ENCODE measurements at regions not wholly inside any gene's neighbourhood (a gene's known extent, or its start where the extent isn't known, plus 50 kb on each side); places are given as distances from the start of the nearest gene placed in this dataset.

GRCh38 chr3:13133471-13133981, 60.3 kb upstream of the IQSEC1 start:
- Histone ChIP-seq H3K27me3 (ENCODE audit: control insufficient read depth, insufficient read depth, low read length) (no peaks in the 10 kb centered on the region), H3K36me3 (ENCODE audit: control insufficient read depth in 2 of 3, insufficient read depth in 3 of 3, low read length in 3 of 3) (no peaks in the 10 kb centered on the region), H3K27ac (ENCODE audit: low read depth in 2 of 2, low read length in 2 of 2) (no peak overlapping the region), H3K9me3 (ENCODE audit: control insufficient read depth in 2 of 3, insufficient read depth in 1 of 3, low read length in 3 of 3) (no peaks in the 10 kb centered on the region), H3K9ac (ENCODE audit: low read length in 3 of 3) (no peak overlapping the region), H3K4me1 (ENCODE audit: control insufficient read depth in 2 of 3, insufficient read depth in 2 of 3, low read depth in 1 of 3, low read length in 3 of 3) (no peaks in the 10 kb centered on the region), H3K4me3 (ENCODE audit: low read length in 3 of 3) (no peak overlapping the region)
- FAIRE-seq (no peak), DNase-seq (peak in 4 of 5 donors; percentile 33 to 83 (median 72))
- TF ChIP-seq CTCF (IDR thresholded peaks at IDR 0.05; ENCODE audit: borderline replicate concordance, extremely low read depth, insufficient read depth), result no peak
- intact Hi-C loops (cut with DNase I), result no loop called here

- Histone ChIP-seq H3K9me3 (ENCODE audit: control insufficient read depth in 2 of 3, insufficient read depth in 1 of 3, low read length in 3 of 3) (no peaks in the 10 kb centered on the region), H3K36me3 (ENCODE audit: control insufficient read depth in 2 of 3, insufficient read depth in 3 of 3, low read length in 3 of 3) (no peaks in the 10 kb centered on the region), H3K4me1 (ENCODE audit: control insufficient read depth in 2 of 3, insufficient read depth in 2 of 3, low read depth in 1 of 3, low read length in 3 of 3) (no peaks in the 10 kb centered on the region), H3K4me3 (ENCODE audit: low read length in 3 of 3) (no peak overlapping the region), H3K27me3 (ENCODE audit: control insufficient read depth, insufficient read depth, low read length) (no peaks in the 10 kb centered on the region), H3K9ac (ENCODE audit: low read length in 3 of 3) (no peak overlapping the region), H3K27ac (ENCODE audit: low read depth in 2 of 2, low read length in 2 of 2) (no peak overlapping the region)
- intact Hi-C loops (cut with DNase I), result no loop called here
- no peak for TF ChIP-seq CTCF (IDR thresholded peaks at IDR 0.05; ENCODE audit: borderline replicate concordance, extremely low read depth, insufficient read depth)
- FAIRE-seq, result no peak
- no peak for DNase-seq
Observed at GRCh38 chr3:13132731-13133410, 59.6 kb upstream of the IQSEC1 start.

GRCh38 chr3:13132281-13132680, 59.1 kb upstream of the IQSEC1 start:
- no peaks in the 10 kb centered on the region for H3K9me3 ChIP-seq (ENCODE audit: control insufficient read depth in 2 of 3, insufficient read depth in 1 of 3, low read length in 3 of 3)
- no peaks in the 10 kb centered on the region for H3K36me3 ChIP-seq (ENCODE audit: control insufficient read depth in 2 of 3, insufficient read depth in 3 of 3, low read length in 3 of 3)
- no peak overlapping the region for H3K27ac ChIP-seq (ENCODE audit: low read depth in 2 of 2, low read length in 2 of 2)
- DNase-seq (no peak), FAIRE-seq (no peak)
- no peak for TF ChIP-seq CTCF (IDR thresholded peaks at IDR 0.05; ENCODE audit: borderline replicate concordance, extremely low read depth, insufficient read depth)
- H3K27me3 ChIP-seq (ENCODE audit: control insufficient read depth, insufficient read depth, low read length), result no peaks in the 10 kb centered on the region
- no peak overlapping the region for H3K9ac ChIP-seq (ENCODE audit: low read length in 3 of 3)
- H3K4me3 ChIP-seq (ENCODE audit: low read length in 3 of 3), result no peak overlapping the region
- no peaks in the 10 kb centered on the region for H3K4me1 ChIP-seq (ENCODE audit: control insufficient read depth in 2 of 3, insufficient read depth in 2 of 3, low read depth in 1 of 3, low read length in 3 of 3)
- intact Hi-C loops (cut with DNase I), result no loop called here
